Peyer's patch (tissue), 4 donors: ENCODE measurements at regions not wholly inside any gene's neighbourhood (a gene's known extent, or its start where the extent isn't known, plus 50 kb on each side); places are given as distances from the start of the nearest gene placed in this dataset.

Source experiments
- CTCF ChIP-seq, 6 experiments: fragments of 450-650 bp in 4 of 6; fragments of 200-600 bp in 2 of 6; sonication (generic) in 1 of 6; IDR thresholded peaks; one replicate each; pipeline ENCODE4 v1.5.1; 2017 to 2019; ENCODE audit warnings: antibody characterized with exemption in 6 of 6, mild to moderate bottlenecking in 3 of 6, moderate library complexity in 1 of 6
- POLR2A ChIP-seq, 2 donors: fragments of 450-650 bp; IDR thresholded peaks; one replicate each; pipeline ENCODE4 v1.5.1; 2017; ENCODE audit warnings: antibody characterized with exemption in 2 of 2, mild to moderate bottlenecking in 2 of 2, moderate library complexity in 2 of 2

- no peak for TF ChIP-seq POLR2A (IDR thresholded peaks at IDR 0.05)
- TF ChIP-seq CTCF (IDR thresholded peaks at IDR 0.05), result no peak
Measured at GRCh38 chr2:48110492-48110891, 204.0 kb upstream of the FOXN2 start.
